Uterus (tissue), 2 donors: ENCODE measurements at regions not wholly inside any gene's neighbourhood (a gene's known extent, or its start where the extent isn't known, plus 50 kb on each side); places are given as distances from the start of the nearest gene placed in this dataset.

Source experiments
- CTCF ChIP-seq, 4 experiments: fragments of 200-600 bp in 2 of 4; fragments of 450-650 bp in 2 of 4; sonication (generic) in 2 of 4; IDR thresholded peaks; one replicate each; pipeline ENCODE4 v1.5.1; 2016 to 2019; ENCODE audit warnings: antibody characterized with exemption in 4 of 4, mild to moderate bottlenecking in 2 of 4, moderate library complexity in 1 of 4
- POLR2A ChIP-seq, 2 donors: fragments of 450-650 bp; IDR thresholded peaks; one replicate each; pipeline ENCODE4 v1.6.1; 2016; ENCODE audit warnings: antibody characterized with exemption in 2 of 2, mild to moderate bottlenecking in 1 of 2, moderate library complexity in 1 of 2

GRCh38 chr7:57398548-57398947, 51.4 kb upstream of the ZNF716 start:
- TF ChIP-seq CTCF (IDR thresholded peaks at IDR 0.05) (no peak), POLR2A (IDR thresholded peaks at IDR 0.05) (no peak)
